ENCODE measurements at regions not wholly inside any gene's neighbourhood (a gene's known extent, or its start where the extent isn't known, plus 50 kb on each side); places are given as distances from the start of the nearest gene placed in this dataset.

GRCh38 chr9:6702707-6703106 lies 55.1 kb upstream of the KDM4C start:
- TF ChIP-seq CTCF (IDR thresholded peaks at IDR 0.05) (no peak), POLR2AphosphoS5 (IDR thresholded peaks at IDR 0.05) (no peak), POLR2A (IDR thresholded peaks at IDR 0.05) (no peak)

Measured in breast epithelium (tissue), 3 donors.